HG03342 (cell line): ENCODE measurements at regions not wholly inside any gene's neighbourhood (a gene's known extent, or its start where the extent isn't known, plus 50 kb on each side); places are given as distances from the start of the nearest gene placed in this dataset.

Source experiments
- ATAC-seq: cut with Tn5 transposase; IDR thresholded peaks from one replicate; pipeline ENCODE4 v1.9.1; 2021; ENCODE audit warnings: mild to moderate bottlenecking, moderate library complexity; ENCODE audit not compliant: unreplicated experiment

- no peak for ATAC-seq
Measured at GRCh38 chr13:52931539-52932431, 83.3 kb upstream of the PCDH8 start.

GRCh38 chr13:52931131-52931530 lies 82.7 kb upstream of the PCDH8 start:
- no peak for ATAC-seq

- ATAC-seq, result no peak
Measured at GRCh38 chr13:52929846-52930245, 81.4 kb upstream of the PCDH8 start.

- ATAC-seq, result no peak
Measured at GRCh38 chr13:52926971-52927370, 78.5 kb upstream of the PCDH8 start.

GRCh38 chr13:52925775-52926285 lies 77.4 kb upstream of the PCDH8 start:
- no peak for ATAC-seq

- ATAC-seq, result no peak
Measured at GRCh38 chr13:52925251-52925650, 76.8 kb upstream of the PCDH8 start.

- no peak for ATAC-seq
Measured at GRCh38 chr13:52924289-52925148, 76.1 kb upstream of the PCDH8 start.

GRCh38 chr13:52922961-52923360 lies 74.5 kb upstream of the PCDH8 start:
- no peak for ATAC-seq

GRCh38 chr13:52921194-52921593 lies 72.8 kb upstream of the PCDH8 start:
- peak; percentile 99 for ATAC-seq

- no peak for ATAC-seq
Measured at GRCh38 chr13:52916486-52916990, 68.1 kb upstream of the PCDH8 start.

- no peak for ATAC-seq
Measured at GRCh38 chr13:52911340-52911739, 62.9 kb upstream of the PCDH8 start.

- peak; percentile 64 for ATAC-seq
Measured at GRCh38 chr13:52910318-52910717, 61.9 kb upstream of the PCDH8 start.

GRCh38 chr13:52906122-52906903 lies 57.9 kb upstream of the PCDH8 start:
- ATAC-seq, result no peak

- no peak for ATAC-seq
Measured at GRCh38 chr13:52905701-52906100, 57.3 kb upstream of the PCDH8 start.

GRCh38 chr13:52903320-52903719 lies 54.9 kb upstream of the PCDH8 start:
- ATAC-seq, result peak; percentile 97

- no peak for ATAC-seq
Measured at GRCh38 chr13:52899206-52899605, 50.8 kb upstream of the PCDH8 start.
